ENCODE measurements at regions not wholly inside any gene's neighbourhood (a gene's known extent, or its start where the extent isn't known, plus 50 kb on each side); places are given as distances from the start of the nearest gene placed in this dataset.

DNA sequence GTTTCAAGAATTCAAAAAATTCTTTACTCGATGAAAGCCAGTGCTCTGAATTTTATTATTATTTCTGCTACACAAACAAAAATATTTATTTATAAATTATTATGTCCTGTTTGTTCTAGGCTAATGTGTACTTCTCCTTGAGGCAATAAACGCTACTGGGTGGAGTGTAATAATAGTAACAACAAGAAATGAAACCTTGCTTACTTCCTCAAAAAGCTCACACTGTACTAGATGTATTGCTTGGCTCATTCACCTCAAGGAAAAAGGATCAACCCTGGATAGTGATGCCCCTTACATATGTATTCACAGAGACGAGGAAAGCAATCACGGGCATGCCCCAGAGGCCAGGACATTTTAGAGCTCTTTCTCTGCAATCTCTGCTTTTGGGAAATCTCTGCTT, 685.6 kb upstream of the NXPH2 start:
- no peak overlapping the region for H3K4me3 Mint-ChIP-seq (ENCODE audit: unreplicated experiment)
- no peak overlapping the region for H3K27ac Mint-ChIP-seq (ENCODE audit: unreplicated experiment)
- H3K4me1 Mint-ChIP-seq (ENCODE audit: low read depth, unreplicated experiment): no peaks in the 10 kb centered on the region
- ChIA-PET CTCF (no interaction called here), POLR2A (no interaction called here)
- TF ChIP-seq CTCF (IDR thresholded peaks at IDR 0.05; ENCODE audit: insufficient read depth in 1 of 2, low read depth in 1 of 2, low read length in 1 of 2, severe bottlenecking in 1 of 2, unreplicated experiment in 1 of 2): no peak
- intact Hi-C loops (cut with micrococcal nuclease; ENCODE audit: unreplicated experiment): no loop called here
- H3K9me3 ChIP-seq: no peaks in the 10 kb centered on the region
- no peaks in the 10 kb centered on the region; the same call in 1 of the 2 replicates for H3K36me3 ChIP-seq (ENCODE audit: control insufficient read depth, insufficient read depth, low read length)
- H3K27me3 ChIP-seq (replicated peaks; ENCODE audit: control insufficient read depth, insufficient read depth, low read length): no peaks in the 10 kb centered on the region
- no peaks in the 10 kb centered on the region for H3K9me3 Mint-ChIP-seq (ENCODE audit: unreplicated experiment)
- no peaks in the 10 kb centered on the region for H3K4me1 ChIP-seq
- peaks cover 5% of the 10 kb centered on the region for H3K27me3 Mint-ChIP-seq (ENCODE audit: insufficient read depth, unreplicated experiment)
- no peak overlapping the region for H3K4me3 ChIP-seq (ENCODE audit: low read depth, low read length)
- BruUV-seq (replicated peaks): no TSS peak
- DNase-seq: no peak
- H3K36me3 Mint-ChIP-seq (ENCODE audit: insufficient read depth, unreplicated experiment): no peaks in the 10 kb centered on the region

- POLR2A ChIA-PET: no interaction called here
- no TSS peak for BruUV-seq (replicated peaks)
- Histone ChIP-seq H3K36me3 (ENCODE audit: control insufficient read depth, insufficient read depth, low read length) (no peaks in the 10 kb centered on the region), H3K4me1 (no peaks in the 10 kb centered on the region), H3K27me3 (replicated peaks; ENCODE audit: control insufficient read depth, insufficient read depth, low read length) (no peaks in the 10 kb centered on the region), H3K4me3 (ENCODE audit: low read depth, low read length) (no peak overlapping the region), H3K9me3 (no peaks in the 10 kb centered on the region)
- H3K36me3 Mint-ChIP-seq (ENCODE audit: insufficient read depth, unreplicated experiment): no peaks in the 10 kb centered on the region
- TF ChIP-seq CTCF (IDR thresholded peaks at IDR 0.05; ENCODE audit: insufficient read depth in 1 of 2, low read depth in 1 of 2, low read length in 1 of 2, severe bottlenecking in 1 of 2, unreplicated experiment in 1 of 2): no peak
- no peaks in the 10 kb centered on the region for H3K27me3 Mint-ChIP-seq (ENCODE audit: insufficient read depth, unreplicated experiment)
- no peaks in the 10 kb centered on the region for H3K4me1 Mint-ChIP-seq (ENCODE audit: low read depth, unreplicated experiment)
- DNase-seq: no peak
- no peak overlapping the region for H3K27ac Mint-ChIP-seq (ENCODE audit: unreplicated experiment)
- H3K4me3 Mint-ChIP-seq (ENCODE audit: unreplicated experiment): no peak overlapping the region
- no peaks in the 10 kb centered on the region for H3K9me3 Mint-ChIP-seq (ENCODE audit: unreplicated experiment)
- intact Hi-C loops (cut with micrococcal nuclease; ENCODE audit: unreplicated experiment): no loop called here
- CTCF ChIA-PET: no interaction called here
Observed at GRCh38 chr2:139457873-139458272, 677.7 kb upstream of the NXPH2 start.

DNA sequence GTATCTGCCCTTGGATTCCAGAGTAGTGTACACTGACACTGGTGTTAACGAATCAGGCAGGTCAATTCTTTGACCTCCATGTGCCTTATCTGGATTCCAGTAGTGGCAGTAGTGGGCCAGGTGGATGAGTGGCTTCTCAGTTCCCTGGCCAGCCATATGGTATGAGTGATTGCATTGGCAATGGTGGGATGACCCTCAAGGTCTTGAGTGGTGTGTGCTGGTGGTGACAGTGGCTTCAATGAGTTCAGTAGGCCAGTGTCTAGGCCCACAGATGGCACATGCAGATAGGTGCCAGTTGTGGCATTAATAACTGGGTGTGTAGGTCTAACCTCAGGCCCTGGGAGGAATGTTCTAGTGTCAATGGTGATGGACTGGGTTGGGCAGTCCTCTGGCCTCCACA, 674.1 kb upstream of the NXPH2 start:
- Mint-ChIP-seq H3K9me3 (ENCODE audit: unreplicated experiment) (no peaks in the 10 kb centered on the region), H3K4me1 (ENCODE audit: low read depth, unreplicated experiment) (no peaks in the 10 kb centered on the region), H3K27ac (ENCODE audit: unreplicated experiment) (no peak overlapping the region), H3K4me3 (ENCODE audit: unreplicated experiment) (no peak overlapping the region), H3K36me3 (ENCODE audit: insufficient read depth, unreplicated experiment) (no peaks in the 10 kb centered on the region), H3K27me3 (ENCODE audit: insufficient read depth, unreplicated experiment) (no peaks in the 10 kb centered on the region)
- intact Hi-C loops (cut with micrococcal nuclease; ENCODE audit: unreplicated experiment): no loop called here
- no TSS peak for BruUV-seq (replicated peaks)
- ChIA-PET CTCF (no interaction called here), POLR2A (no interaction called here)
- no peak for TF ChIP-seq CTCF (IDR thresholded peaks at IDR 0.05; ENCODE audit: insufficient read depth in 1 of 2, low read depth in 1 of 2, low read length in 1 of 2, severe bottlenecking in 1 of 2, unreplicated experiment in 1 of 2)
- no peak for DNase-seq
- Histone ChIP-seq H3K4me3 (ENCODE audit: low read depth, low read length) (no peak overlapping the region), H3K4me1 (no peaks in the 10 kb centered on the region), H3K36me3 (ENCODE audit: control insufficient read depth, insufficient read depth, low read length) (no peaks in the 10 kb centered on the region), H3K9me3 (no peaks in the 10 kb centered on the region), H3K27me3 (replicated peaks; ENCODE audit: control insufficient read depth, insufficient read depth, low read length) (no peaks in the 10 kb centered on the region)

Measured in Caco-2 (cell line).